ENCODE measurements at regions not wholly inside any gene's neighbourhood (a gene's known extent, or its start where the extent isn't known, plus 50 kb on each side); places are given as distances from the start of the nearest gene placed in this dataset.

DNA sequence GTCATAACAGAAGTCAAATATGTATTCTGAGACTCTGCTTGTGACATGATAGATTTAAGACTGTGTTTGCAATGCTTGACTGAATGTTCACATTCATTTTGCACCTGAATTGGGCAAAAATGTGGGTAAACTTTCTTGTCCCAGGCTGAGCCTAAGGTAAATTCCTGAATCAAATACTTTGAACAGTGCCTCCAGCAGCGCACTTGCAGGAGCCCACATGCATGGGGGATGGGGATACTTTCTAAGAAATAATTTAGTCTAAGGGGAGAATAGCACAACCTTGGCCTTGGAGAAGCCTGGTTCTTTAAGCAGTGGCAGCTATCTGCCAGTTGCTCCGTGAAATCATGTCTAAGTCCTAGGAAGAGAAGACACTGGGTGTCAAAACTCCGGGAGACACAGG is 163.5 kb upstream of the EGFLAM start:
- ATAC-seq: no peak

DNA sequence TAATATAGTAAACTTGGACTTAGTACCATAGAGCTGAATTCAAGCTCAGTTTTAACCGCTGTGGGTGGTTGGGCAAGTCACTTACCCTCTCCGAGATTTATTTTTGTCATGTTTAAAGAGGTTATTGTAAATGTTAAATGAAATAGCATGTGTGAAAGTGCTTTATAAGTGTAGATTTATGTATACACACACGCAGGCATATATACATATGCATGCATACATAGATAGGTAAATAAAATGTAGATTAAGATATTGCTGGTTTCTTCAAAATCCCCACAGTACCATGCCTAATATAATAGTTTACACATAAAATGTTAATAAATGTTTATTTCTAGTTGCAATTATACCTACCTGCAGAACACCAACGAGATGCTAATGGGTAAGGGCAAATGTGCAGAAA is 164.5 kb upstream of the EGFLAM start:
- no peak for ATAC-seq

GRCh38 chr5:38086777-38087176 is 171.6 kb upstream of the EGFLAM start:
- ATAC-seq: no peak

- ATAC-seq: no peak
Observed at GRCh38 chr5:38079620-38080402, 178.5 kb upstream of the EGFLAM start.

DNA sequence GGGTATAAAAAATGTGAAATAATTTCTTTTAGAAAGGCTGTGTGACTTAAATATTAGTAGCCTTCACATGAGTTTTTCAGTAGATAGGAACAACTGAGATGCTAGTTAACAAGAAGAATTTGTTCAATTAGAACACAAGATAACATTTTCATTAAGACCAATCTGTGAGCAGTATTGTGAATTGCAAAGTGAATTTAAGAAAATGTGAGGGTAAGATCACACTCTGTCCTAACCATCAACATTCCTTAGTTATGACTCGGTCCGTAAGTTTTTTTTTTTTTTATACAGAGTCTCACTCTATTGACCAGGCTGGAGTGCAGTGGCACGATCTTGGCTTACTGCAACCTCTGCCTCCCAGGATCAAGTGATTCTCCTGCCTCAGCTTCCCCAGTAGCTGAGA is 180.2 kb upstream of the EGFLAM start:
- no peak for ATAC-seq

GRCh38 chr5:38077652-38078051 is 180.7 kb upstream of the EGFLAM start:
- ATAC-seq: no peak

DNA sequence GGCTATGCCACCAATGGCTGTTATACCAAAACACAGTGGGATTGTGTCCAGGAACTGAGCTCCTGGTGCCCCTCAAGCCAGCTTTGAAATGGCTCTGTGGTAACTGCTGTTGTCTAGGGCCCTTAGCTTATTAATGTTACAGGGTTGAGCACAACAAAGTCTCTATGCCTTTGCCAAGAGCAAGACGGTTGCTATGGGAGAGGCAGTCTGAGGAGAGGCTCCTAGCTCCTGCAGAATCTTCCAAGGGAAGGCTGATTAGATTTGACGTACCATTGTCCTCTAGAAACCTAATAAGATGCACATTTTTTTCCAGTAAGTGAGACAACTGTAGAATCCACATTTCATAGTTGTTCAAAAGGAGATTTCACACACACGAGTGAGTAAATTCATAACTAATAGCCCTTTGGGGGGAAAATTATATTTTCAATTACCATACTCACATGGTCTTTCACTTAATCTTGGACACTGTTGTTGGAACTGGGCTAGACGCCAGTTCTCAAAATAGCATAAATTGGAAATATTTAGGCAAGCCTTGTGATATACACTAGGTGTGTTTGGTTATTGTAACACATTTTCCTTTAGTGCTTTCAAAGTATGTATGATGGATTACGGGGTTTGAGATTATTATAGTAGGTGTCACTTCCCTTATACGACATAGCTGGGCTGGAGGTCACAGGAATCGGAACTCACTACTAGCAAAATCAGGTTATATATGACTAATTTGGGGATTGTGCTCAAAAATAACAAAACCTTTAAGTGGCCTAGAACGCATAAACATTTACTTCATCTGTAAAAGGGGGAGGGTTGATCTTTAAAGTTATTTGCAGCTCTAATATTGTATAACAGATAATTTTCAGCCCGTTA is 186.3 kb upstream of the EGFLAM start:
- no peak for ATAC-seq

GRCh38 chr5:38070304-38070950 is 187.9 kb upstream of the EGFLAM start:
- ATAC-seq: no peak

DNA sequence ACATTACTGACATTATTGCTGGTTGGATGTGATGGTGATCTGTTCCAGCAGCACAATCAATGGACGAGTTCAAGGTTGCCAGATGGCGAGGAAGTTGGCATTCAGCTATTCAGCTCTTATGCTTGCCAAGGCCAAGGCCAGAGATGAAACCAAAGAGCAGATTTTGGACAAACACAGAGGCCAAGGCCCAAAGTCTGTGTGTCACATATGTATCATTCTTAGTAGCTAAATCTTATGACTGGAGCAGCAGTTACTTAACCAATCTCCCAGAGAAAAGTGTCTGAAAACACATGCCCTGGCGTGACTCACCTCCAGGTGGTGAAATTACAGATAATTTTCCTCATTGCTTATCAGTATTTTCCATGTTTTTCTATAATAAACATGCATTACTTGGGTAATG is 189.0 kb upstream of the EGFLAM start:
- no peak for ATAC-seq

DNA sequence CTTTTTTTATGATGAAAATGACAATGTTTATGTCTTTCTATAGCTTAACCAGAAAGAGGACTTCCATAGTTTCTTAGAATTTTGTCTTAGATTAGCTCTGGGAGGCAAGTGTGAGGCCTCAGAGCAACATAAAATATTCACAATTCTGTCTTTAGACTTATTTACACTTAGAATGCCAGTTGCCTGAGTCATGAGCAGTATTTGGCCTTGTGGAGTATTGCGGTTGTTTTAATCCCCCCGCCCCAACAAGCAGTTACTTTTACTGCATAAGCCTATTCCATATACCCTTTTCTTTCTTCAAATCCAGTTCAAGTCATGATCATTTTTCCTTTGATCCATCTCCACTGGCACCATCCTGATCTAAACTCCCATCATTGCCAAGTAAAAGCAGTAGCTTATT is 198.0 kb upstream of the EGFLAM start:
- ATAC-seq: no peak

GRCh38 chr5:38059876-38060275 is 198.5 kb upstream of the EGFLAM start:
- ATAC-seq: no peak

GRCh38 chr5:38051711-38052511 is 206.4 kb upstream of the EGFLAM start:
- no peak for ATAC-seq

GRCh38 chr5:38048400-38048799 is 208.6 kb upstream of the GDNF start:
- ATAC-seq: no peak

DNA sequence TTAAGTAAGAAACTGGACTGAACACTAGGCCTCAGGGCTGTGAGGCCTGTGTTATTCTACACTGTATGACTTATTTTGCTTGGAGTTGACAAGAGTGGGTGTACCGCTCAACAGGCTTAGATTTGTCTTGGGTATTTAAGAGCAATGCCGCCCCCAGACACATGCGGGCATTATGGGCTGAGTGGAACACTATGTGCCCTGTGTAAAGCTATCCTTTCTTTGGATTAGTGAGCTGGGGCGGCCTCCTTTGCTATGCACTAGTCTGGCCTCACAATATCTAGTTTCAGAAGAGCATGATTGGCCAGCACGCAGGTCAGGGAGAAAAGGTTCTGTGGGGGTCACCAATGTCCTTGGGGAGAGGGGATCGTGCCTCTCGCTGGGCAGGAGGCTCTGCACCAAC is 206.3 kb upstream of the GDNF start:
- ATAC-seq: no peak

DNA sequence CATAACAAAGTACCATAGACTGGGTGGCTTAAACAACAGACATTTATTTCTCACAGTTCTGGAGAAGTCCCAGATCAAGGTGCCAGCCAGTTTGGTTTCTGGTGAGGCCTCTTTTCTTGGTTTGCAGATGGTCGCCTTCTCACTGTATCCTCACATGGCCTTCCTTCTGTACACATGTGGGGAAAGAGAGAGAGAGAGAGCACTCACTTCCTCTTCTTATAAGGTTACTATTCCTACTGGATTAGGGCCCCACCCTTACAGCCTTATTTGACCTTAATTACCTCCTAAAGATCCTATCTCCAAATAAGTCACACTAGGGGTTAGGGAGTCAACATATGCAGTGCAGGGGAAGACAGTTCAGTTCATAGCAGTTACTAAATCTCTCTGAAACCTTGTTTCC is 205.6 kb upstream of the GDNF start:
- ATAC-seq: no peak

- ATAC-seq: no peak
Observed at GRCh38 chr5:38039826-38040225, 200.0 kb upstream of the GDNF start.

DNA sequence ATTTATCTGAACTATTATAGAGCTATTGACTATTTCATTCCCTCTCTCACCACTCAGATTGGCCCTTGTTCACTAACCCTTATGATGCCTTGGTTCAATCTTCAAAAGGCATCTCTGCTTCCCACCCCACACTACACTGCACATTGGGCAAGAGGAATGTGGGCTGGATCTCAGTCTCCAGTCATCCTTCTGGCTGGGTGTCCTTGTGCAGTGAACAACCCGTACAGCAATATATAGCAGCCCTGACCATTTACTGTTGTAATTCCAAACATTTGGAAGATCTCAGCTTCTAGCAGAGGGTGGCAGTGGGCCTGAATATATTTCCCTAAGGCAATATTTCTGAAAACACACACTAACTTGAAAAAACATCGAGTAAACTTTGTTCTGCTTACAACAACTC is 199.2 kb upstream of the GDNF start:
- no peak for ATAC-seq

GRCh38 chr5:38036765-38037164 is 196.9 kb upstream of the GDNF start:
- no peak for ATAC-seq

- no peak for ATAC-seq
Observed at GRCh38 chr5:38032149-38032548, 192.3 kb upstream of the GDNF start.

DNA sequence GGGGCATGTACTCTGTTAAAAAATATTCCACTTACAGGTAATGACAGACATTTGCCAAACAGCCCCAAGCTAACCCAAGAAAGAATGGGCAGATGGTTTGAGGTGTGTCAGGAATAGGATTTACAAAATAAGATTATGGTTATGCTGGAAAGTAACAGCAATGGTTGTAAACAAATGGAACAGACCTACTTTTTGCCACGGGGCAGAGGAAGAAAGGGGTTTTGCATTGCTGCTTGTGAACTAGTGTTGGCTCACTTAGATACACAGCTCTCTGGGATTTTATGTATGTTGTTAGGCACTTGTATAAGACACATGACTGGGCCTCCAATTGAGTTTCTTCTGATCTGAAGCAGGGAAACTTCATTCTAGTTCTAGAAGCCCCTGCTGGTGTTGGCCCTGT is 191.5 kb upstream of the GDNF start:
- ATAC-seq: no peak

DNA sequence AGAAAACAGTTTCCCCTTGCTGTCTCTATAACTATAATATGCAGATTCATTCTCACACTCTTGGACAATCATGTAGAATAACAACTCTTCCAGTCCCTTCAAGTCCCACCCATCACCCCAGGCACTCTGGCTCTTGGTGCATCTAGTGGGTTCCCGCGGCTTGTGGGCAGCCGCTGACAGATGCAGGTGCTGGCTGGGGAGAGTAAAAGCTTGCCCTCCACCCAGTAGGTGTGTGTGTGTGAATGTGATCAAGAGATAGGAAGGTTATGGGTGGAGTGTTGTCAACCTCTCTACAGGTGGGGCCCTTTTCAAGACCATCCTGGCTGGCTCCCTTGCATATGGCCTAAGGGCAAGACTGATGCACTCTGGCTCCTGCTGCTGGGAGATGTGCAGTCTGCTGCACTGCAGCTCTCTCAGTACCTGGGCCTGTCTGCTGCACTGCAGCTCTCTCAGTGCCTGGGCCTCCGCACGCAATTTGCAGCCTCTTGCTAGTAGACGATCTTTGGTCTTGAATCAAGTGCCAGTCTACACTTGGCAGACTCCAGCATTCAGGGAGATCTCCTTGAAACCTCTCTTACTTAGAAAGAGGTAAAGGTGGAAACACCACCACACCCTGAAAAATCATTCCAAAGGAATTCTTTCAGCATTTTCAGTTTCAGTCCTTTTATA is 189.7 kb upstream of the GDNF start:
- no peak for ATAC-seq

GRCh38 chr5:38023799-38024198 is 184.0 kb upstream of the GDNF start:
- ATAC-seq: no peak
